Type B pancreatic cell (in vitro differentiated cells): ENCODE measurements at regions not wholly inside any gene's neighbourhood (a gene's known extent, or its start where the extent isn't known, plus 50 kb on each side); places are given as distances from the start of the nearest gene placed in this dataset.

Experiments
- DNase-seq: peaks from one replicate; pipeline ENCODE4 v3.0.0; 2021; ENCODE audit warnings: mixed read lengths; ENCODE audit not compliant: unreplicated experiment; ENCODE audit errors: extremely low spot score
- H3K27ac Mint-ChIP-seq: 2 replicates; pipeline ENCODE4 v1.8.0; 2021; ENCODE audit warnings: mild to moderate bottlenecking, mixed read lengths
- H3K27me3 Mint-ChIP-seq: 2 replicates; pipeline ENCODE4 v1.8.0; 2021; ENCODE audit warnings: mixed read lengths
- H3K36me3 Mint-ChIP-seq: 2 replicates; pipeline ENCODE4 v1.8.0; 2021; ENCODE audit warnings: mixed read lengths
- H3K4me1 Mint-ChIP-seq: one replicate; pipeline ENCODE4 v1.8.0; 2021; ENCODE audit warnings: mixed read lengths; ENCODE audit not compliant: unreplicated experiment
- H3K4me3 Mint-ChIP-seq: 2 replicates; pipeline ENCODE4 v1.8.0; 2021; ENCODE audit warnings: mild to moderate bottlenecking, mixed read lengths
- H3K9me3 Mint-ChIP-seq: 2 replicates; pipeline ENCODE4 v1.8.0; 2021; ENCODE audit warnings: mixed read lengths
- CTCF ChIP-seq: fragments of 200-600 bp; sonication (generic); conservative IDR thresholded peaks from 2 replicates; pipeline ENCODE4 v1.5.0; 2021; ENCODE audit warnings: antibody characterized with exemption, mild to moderate bottlenecking

DNA sequence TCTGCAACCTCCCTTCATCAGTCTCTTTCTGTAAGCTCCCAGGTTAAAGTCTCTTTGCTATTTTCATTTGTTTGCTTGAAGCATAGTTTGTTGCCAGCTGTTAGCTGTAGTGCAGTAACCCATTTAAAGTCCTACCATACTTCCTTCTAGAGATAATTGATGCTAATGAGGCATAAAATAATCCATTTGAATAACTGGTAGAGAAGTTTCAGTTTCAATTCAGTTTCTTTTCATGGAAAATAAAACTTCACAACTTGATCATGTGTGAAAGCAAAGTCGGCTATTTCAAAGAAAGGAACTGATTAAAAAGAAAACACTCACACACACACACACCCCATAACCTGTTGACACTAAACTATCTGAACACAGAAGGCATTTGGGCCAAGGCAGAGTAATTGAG lies 68.5 kb upstream of the TENT5A start:
- H3K4me1 Mint-ChIP-seq = peaks cover 33% of the 10 kb centered on the region
- H3K9me3 Mint-ChIP-seq = peaks cover 10% of the 10 kb centered on the region
- TF ChIP-seq CTCF = no peak
- no peak for DNase-seq
- H3K36me3 Mint-ChIP-seq = no peaks in the 10 kb centered on the region
- peak overlapping the region; percentile 20 for H3K4me3 Mint-ChIP-seq
- no peak overlapping the region for H3K27ac Mint-ChIP-seq
- H3K27me3 Mint-ChIP-seq = no peaks in the 10 kb centered on the region

DNA sequence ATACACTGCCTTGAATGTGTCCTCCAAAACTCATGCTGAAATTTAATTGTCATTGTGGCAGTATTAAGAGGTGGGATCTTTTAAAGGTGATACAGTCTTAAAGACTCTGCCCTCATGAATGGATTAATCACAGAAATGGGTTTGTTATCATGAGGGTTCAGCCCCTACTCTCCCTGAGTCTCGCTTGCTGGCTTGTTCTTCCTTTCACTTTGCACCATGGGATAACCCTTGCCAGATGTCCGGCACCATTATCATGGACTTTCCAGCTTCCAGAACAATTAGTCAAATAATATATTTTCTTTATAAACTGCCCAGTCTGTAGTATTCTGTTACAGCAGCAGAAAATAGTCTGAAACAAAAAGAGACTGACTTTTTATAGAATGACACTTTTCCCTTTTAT lies 67.9 kb upstream of the TENT5A start:
- H3K4me3 Mint-ChIP-seq = no peak overlapping the region
- peaks cover 10% of the 10 kb centered on the region for H3K9me3 Mint-ChIP-seq
- no peaks in the 10 kb centered on the region for H3K27me3 Mint-ChIP-seq
- H3K36me3 Mint-ChIP-seq = no peaks in the 10 kb centered on the region
- no peak for TF ChIP-seq CTCF
- H3K27ac Mint-ChIP-seq = no peak overlapping the region
- no peak for DNase-seq
- H3K4me1 Mint-ChIP-seq = peaks cover 39% of the 10 kb centered on the region

GRCh38 chr6:81819767-81820166 lies 67.3 kb upstream of the TENT5A start:
- H3K27me3 Mint-ChIP-seq = no peaks in the 10 kb centered on the region
- peak overlapping the region; percentile 15 for H3K4me3 Mint-ChIP-seq
- no peaks in the 10 kb centered on the region for H3K36me3 Mint-ChIP-seq
- no peak for DNase-seq
- peaks cover 45% of the 10 kb centered on the region for H3K4me1 Mint-ChIP-seq
- no peak for TF ChIP-seq CTCF
- H3K27ac Mint-ChIP-seq = peak overlapping the region; percentile 58
- peaks cover 5% of the 10 kb centered on the region for H3K9me3 Mint-ChIP-seq

- H3K4me1 Mint-ChIP-seq = peaks cover 46% of the 10 kb centered on the region
- no peak for DNase-seq
- no peaks in the 10 kb centered on the region for H3K27me3 Mint-ChIP-seq
- H3K4me3 Mint-ChIP-seq = peak overlapping the region; percentile 9
- no peak for TF ChIP-seq CTCF
- peak overlapping the region; percentile 54 for H3K27ac Mint-ChIP-seq
- peaks cover 5% of the 10 kb centered on the region for H3K9me3 Mint-ChIP-seq
- H3K36me3 Mint-ChIP-seq = no peaks in the 10 kb centered on the region
Observed at GRCh38 chr6:81818901-81819361, 66.5 kb upstream of the TENT5A start.

DNA sequence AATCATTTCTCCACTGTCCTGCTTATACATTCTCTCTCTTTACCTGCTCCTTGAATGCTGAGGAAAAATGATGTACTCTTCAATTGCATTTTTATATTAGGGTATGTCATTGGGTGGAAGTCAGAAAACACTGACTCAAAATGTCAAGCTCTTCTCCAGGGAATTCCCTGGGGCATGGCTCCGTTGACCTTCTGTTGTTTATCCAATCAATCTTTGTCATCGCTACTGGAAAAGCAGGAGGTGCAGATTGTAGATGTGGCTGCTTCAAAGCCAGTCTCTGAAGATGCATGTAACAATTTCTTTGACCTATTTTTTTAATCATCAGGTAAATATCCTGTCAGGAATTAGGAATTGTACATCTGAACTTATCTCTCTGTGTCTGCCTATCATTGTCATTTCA lies 63.9 kb upstream of the TENT5A start:
- Mint-ChIP-seq H3K27me3 (no peaks in the 10 kb centered on the region), H3K9me3 (peaks cover 5% of the 10 kb centered on the region), H3K36me3 (no peaks in the 10 kb centered on the region), H3K27ac (peak overlapping the region; percentile 86), H3K4me3 (peak overlapping the region; percentile 30), H3K4me1 (peaks cover 46% of the 10 kb centered on the region)
- TF ChIP-seq CTCF = no peak
- DNase-seq = no peak
